Astrocyte of the spinal cord (primary cell): ENCODE measurements at regions not wholly inside any gene's neighbourhood (a gene's known extent, or its start where the extent isn't known, plus 50 kb on each side); places are given as distances from the start of the nearest gene placed in this dataset.

Experiments
- DNase-seq: peaks from one replicate; pipeline ENCODE4 v3.0.0; 2011; ENCODE audit warnings: low read depth, low spot score
- H3K4me3 ChIP-seq: 2 replicates; pipeline ENCODE4 v1.5.1; 2011; ENCODE audit warnings: low read depth, mild to moderate bottlenecking, low read length, moderate library complexity
- CTCF ChIP-seq: IDR thresholded peaks from 2 replicates; pipeline ENCODE4 v1.5.1; 2012; ENCODE audit warnings: low read depth, mild to moderate bottlenecking, low read length, inconsistent platforms
- in situ Hi-C: cut with HindIII; loops from 2 replicates; pipeline ENCODE4 v1.10.0; 2017; ENCODE audit warnings: low sequenced_read_pairs

- in situ Hi-C loops: no loop called here
- no peak for TF ChIP-seq CTCF
- no peak overlapping the region for H3K4me3 ChIP-seq
- no peak for DNase-seq
Observed at GRCh38 chr11:97815667-97816066, 1205.1 kb upstream of the CNTN5 start.

DNA sequence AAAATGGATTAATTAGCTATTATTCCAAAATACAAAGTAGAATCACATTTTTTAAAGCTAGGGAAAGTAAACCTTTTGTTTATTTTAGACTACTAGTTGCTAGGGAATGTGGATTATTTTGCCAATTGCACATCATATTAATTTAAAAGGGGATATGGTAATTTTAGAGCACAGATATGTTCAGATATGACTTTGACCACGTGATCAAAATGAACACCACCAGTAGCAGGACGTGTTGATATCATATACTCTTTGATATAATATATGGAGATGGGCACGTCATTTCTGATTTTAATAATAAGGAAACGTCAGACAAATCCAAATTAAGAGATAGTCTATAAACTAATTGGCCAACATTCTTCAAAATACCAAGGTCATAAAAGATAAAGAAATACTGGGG lies 1188.3 kb upstream of the CNTN5 start:
- no peak overlapping the region for H3K4me3 ChIP-seq
- in situ Hi-C loops: no loop called here
- DNase-seq: no peak
- no peak for TF ChIP-seq CTCF

- H3K4me3 ChIP-seq: no peak overlapping the region
- in situ Hi-C loops: no loop called here
- no peak for TF ChIP-seq CTCF
- no peak for DNase-seq
Observed at GRCh38 chr11:97833412-97833811, 1187.3 kb upstream of the CNTN5 start.

DNA sequence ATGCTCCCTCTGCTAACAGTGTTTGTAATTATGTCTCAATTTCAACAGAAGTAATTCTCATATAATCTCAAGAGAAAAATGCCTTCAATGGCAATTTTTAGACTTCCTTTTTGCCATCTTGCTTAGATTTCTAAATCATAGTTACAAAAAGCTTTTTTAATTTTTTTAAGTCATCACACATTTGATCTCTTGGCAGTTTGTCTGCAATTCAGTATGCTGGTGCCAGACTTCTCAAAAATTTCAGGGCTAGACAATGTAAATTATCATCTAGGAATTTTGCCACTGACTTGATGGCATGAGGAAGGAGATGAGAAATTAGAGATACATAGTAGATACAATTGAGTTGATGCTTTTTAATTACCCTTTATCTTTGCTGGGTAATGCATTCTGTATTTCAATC lies 1176.7 kb upstream of the CNTN5 start:
- DNase-seq: no peak
- H3K4me3 ChIP-seq: no peak overlapping the region
- no peak for TF ChIP-seq CTCF
- in situ Hi-C loops: no loop called here

- no peak for TF ChIP-seq CTCF
- DNase-seq: no peak
- in situ Hi-C loops: no loop called here
- no peak overlapping the region for H3K4me3 ChIP-seq
Observed at GRCh38 chr11:97847730-97848129, 1173.0 kb upstream of the CNTN5 start.

DNA sequence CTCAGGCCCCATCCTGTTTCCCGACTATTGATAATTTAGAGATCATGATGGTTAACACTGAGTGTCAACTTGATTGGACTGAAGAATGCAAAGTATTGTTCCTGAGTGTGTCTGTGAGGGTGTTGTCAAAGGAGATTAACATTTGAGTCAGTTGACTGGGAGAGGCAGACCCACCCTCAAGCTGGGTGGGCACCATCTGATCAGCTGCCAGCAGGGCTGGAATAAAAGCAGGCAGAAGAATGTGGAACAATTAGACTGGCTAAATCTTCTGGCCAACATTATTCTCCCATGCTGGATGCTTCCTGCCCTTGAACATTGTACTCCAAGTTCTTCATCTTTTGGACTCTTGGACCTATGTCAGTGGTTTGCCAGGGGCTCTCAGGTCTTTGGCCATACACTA lies 1170.0 kb upstream of the CNTN5 start:
- DNase-seq: no peak
- no peak overlapping the region for H3K4me3 ChIP-seq
- no peak for TF ChIP-seq CTCF
- in situ Hi-C loops: no loop called here

GRCh38 chr11:97854357-97854756 lies 1166.4 kb upstream of the CNTN5 start:
- in situ Hi-C loops: no loop called here
- no peak for DNase-seq
- no peak for TF ChIP-seq CTCF
- H3K4me3 ChIP-seq: no peak overlapping the region
